ENCODE measurements at regions not wholly inside any gene's neighbourhood (a gene's known extent, or its start where the extent isn't known, plus 50 kb on each side); places are given as distances from the start of the nearest gene placed in this dataset.

- no peak for DNase-seq
Measured at GRCh38 chr12:94031763-94032162, 116.6 kb upstream of the PLXNC1 start.

- no peak for DNase-seq
Measured at GRCh38 chr12:94032368-94032767, 116.0 kb upstream of the PLXNC1 start.

- no peak for DNase-seq
Measured at GRCh38 chr12:94033101-94033500, 115.3 kb upstream of the PLXNC1 start.

GRCh38 chr12:94033784-94034183 lies 114.6 kb upstream of the PLXNC1 start:
- DNase-seq = no peak

- no peak for DNase-seq
Measured at GRCh38 chr12:94037444-94037843, 110.9 kb upstream of the PLXNC1 start.

GRCh38 chr12:94038605-94039004 lies 109.8 kb upstream of the PLXNC1 start:
- DNase-seq = no peak

- DNase-seq = no peak
Measured at GRCh38 chr12:94039199-94039840, 109.1 kb upstream of the PLXNC1 start.

GRCh38 chr12:94039914-94040313 lies 108.5 kb upstream of the PLXNC1 start:
- peak; percentile 40 for DNase-seq

- DNase-seq = no peak
Measured at GRCh38 chr12:94041850-94042249, 106.5 kb upstream of the PLXNC1 start.

- no peak for DNase-seq
Measured at GRCh38 chr12:94042321-94042720, 106.1 kb upstream of the PLXNC1 start.

- DNase-seq = no peak
Measured at GRCh38 chr12:94046626-94047410, 101.6 kb upstream of the PLXNC1 start.

GRCh38 chr12:94047781-94048567 lies 100.4 kb upstream of the PLXNC1 start:
- peak; percentile 57 for DNase-seq

GRCh38 chr12:94048757-94049156 lies 99.6 kb upstream of the PLXNC1 start:
- no peak for DNase-seq

GRCh38 chr12:94049718-94050117 lies 98.7 kb upstream of the PLXNC1 start:
- no peak for DNase-seq

GRCh38 chr12:94053676-94054075 lies 94.7 kb upstream of the PLXNC1 start:
- DNase-seq = no peak

GRCh38 chr12:94055528-94055927 lies 92.8 kb upstream of the PLXNC1 start:
- DNase-seq = no peak

- no peak for DNase-seq
Measured at GRCh38 chr12:94056419-94057158, 91.8 kb upstream of the PLXNC1 start.

GRCh38 chr12:94057262-94058151 lies 90.9 kb upstream of the PLXNC1 start:
- DNase-seq = no peak

- DNase-seq = no peak
Measured at GRCh38 chr12:94059394-94060368, 88.7 kb upstream of the PLXNC1 start.

- no peak for DNase-seq
Measured at GRCh38 chr12:94062194-94062593, 86.2 kb upstream of the PLXNC1 start.
